ENCODE measurements at regions not wholly inside any gene's neighbourhood (a gene's known extent, or its start where the extent isn't known, plus 50 kb on each side); places are given as distances from the start of the nearest gene placed in this dataset.

GRCh38 chr5:52607227-52607824 is 180.4 kb upstream of the ITGA1 start:
- TF ChIP-seq YY1 (IDR thresholded peaks at IDR 0.05; ENCODE audit: low read depth) (no peak), NFIC (IDR thresholded peaks at IDR 0.05) (no peak), TAF1 (IDR thresholded peaks at IDR 0.05; ENCODE audit: low read depth) (no peak), EP300 (IDR thresholded peaks at IDR 0.05; ENCODE audit: borderline replicate concordance) (no peak), REST (IDR thresholded peaks at IDR 0.05; ENCODE audit: low read depth) (no peak), CEBPB (IDR thresholded peaks at IDR 0.05) (no peak), EGR1 (IDR thresholded peaks at IDR 0.05) (no peak), ZBTB7A (IDR thresholded peaks at IDR 0.05; ENCODE audit: low read depth) (no peak), TCF12 (IDR thresholded peaks at IDR 0.05; ENCODE audit: low read depth) (no peak), TEAD4 (IDR thresholded peaks at IDR 0.05) (no peak), RAD21 (IDR thresholded peaks at IDR 0.05; ENCODE audit: low read depth) (no peak)

GRCh38 chr5:52620315-52620714 is 167.4 kb upstream of the ITGA1 start:
- TF ChIP-seq CEBPB (IDR thresholded peaks at IDR 0.05) (no peak), EGR1 (IDR thresholded peaks at IDR 0.05) (no peak), REST (IDR thresholded peaks at IDR 0.05; ENCODE audit: low read depth) (no peak), NFIC (IDR thresholded peaks at IDR 0.05) (no peak), EP300 (IDR thresholded peaks at IDR 0.05; ENCODE audit: borderline replicate concordance) (no peak), ZBTB7A (IDR thresholded peaks at IDR 0.05; ENCODE audit: low read depth) (no peak), RAD21 (IDR thresholded peaks at IDR 0.05; ENCODE audit: low read depth) (no peak), TAF1 (IDR thresholded peaks at IDR 0.05; ENCODE audit: low read depth) (no peak), MAX (IDR thresholded peaks at IDR 0.05) (no peak), TCF12 (IDR thresholded peaks at IDR 0.05; ENCODE audit: low read depth) (no peak), CREB1 (IDR thresholded peaks at IDR 0.05; ENCODE audit: low read depth) (no peak), USF1 (IDR thresholded peaks at IDR 0.05) (no peak), FOXM1 (IDR thresholded peaks at IDR 0.05; ENCODE audit: borderline replicate concordance, low read depth) (no peak), TEAD4 (IDR thresholded peaks at IDR 0.05) (no peak), YY1 (IDR thresholded peaks at IDR 0.05; ENCODE audit: low read depth) (no peak)

GRCh38 chr5:52623291-52623690 is 164.4 kb upstream of the ITGA1 start:
- no peak for TF ChIP-seq EGR1 (IDR thresholded peaks at IDR 0.05)
- no peak for TF ChIP-seq ZBTB7A (IDR thresholded peaks at IDR 0.05; ENCODE audit: low read depth)
- TF ChIP-seq EP300 (IDR thresholded peaks at IDR 0.05; ENCODE audit: borderline replicate concordance): no peak
- no peak for TF ChIP-seq RAD21 (IDR thresholded peaks at IDR 0.05; ENCODE audit: low read depth)
- no peak for TF ChIP-seq FOXM1 (IDR thresholded peaks at IDR 0.05; ENCODE audit: borderline replicate concordance, low read depth)
- no peak for TF ChIP-seq USF1 (IDR thresholded peaks at IDR 0.05)
- TF ChIP-seq TAF1 (IDR thresholded peaks at IDR 0.05; ENCODE audit: low read depth): no peak
- TF ChIP-seq TEAD4 (IDR thresholded peaks at IDR 0.05): no peak
- no peak for TF ChIP-seq CEBPB (IDR thresholded peaks at IDR 0.05)
- no peak for TF ChIP-seq REST (IDR thresholded peaks at IDR 0.05; ENCODE audit: low read depth)
- TF ChIP-seq TCF12 (IDR thresholded peaks at IDR 0.05; ENCODE audit: low read depth): no peak
- no peak for TF ChIP-seq CREB1 (IDR thresholded peaks at IDR 0.05; ENCODE audit: low read depth)
- TF ChIP-seq MAX (IDR thresholded peaks at IDR 0.05): no peak
- TF ChIP-seq YY1 (IDR thresholded peaks at IDR 0.05; ENCODE audit: low read depth): no peak
- TF ChIP-seq NFIC (IDR thresholded peaks at IDR 0.05): no peak

GRCh38 chr5:52624291-52624690 is 163.4 kb upstream of the ITGA1 start:
- TF ChIP-seq TCF12 (IDR thresholded peaks at IDR 0.05; ENCODE audit: low read depth): no peak
- TF ChIP-seq TEAD4 (IDR thresholded peaks at IDR 0.05): no peak
- TF ChIP-seq USF1 (IDR thresholded peaks at IDR 0.05): no peak
- TF ChIP-seq CEBPB (IDR thresholded peaks at IDR 0.05): no peak
- TF ChIP-seq EP300 (IDR thresholded peaks at IDR 0.05; ENCODE audit: borderline replicate concordance): no peak
- no peak for TF ChIP-seq RAD21 (IDR thresholded peaks at IDR 0.05; ENCODE audit: low read depth)
- no peak for TF ChIP-seq NFIC (IDR thresholded peaks at IDR 0.05)
- TF ChIP-seq CREB1 (IDR thresholded peaks at IDR 0.05; ENCODE audit: low read depth): no peak

Measured in Ishikawa (cell line).